ENCODE measurements at regions not wholly inside any gene's neighbourhood (a gene's known extent, or its start where the extent isn't known, plus 50 kb on each side); places are given as distances from the start of the nearest gene placed in this dataset.

GRCh38 chr9:134239939-134240338 is 75.6 kb upstream of the RNU6ATAC start:
- H3K4me3 ChIP-seq: no peak overlapping the region
- TF ChIP-seq, protein P1, sequence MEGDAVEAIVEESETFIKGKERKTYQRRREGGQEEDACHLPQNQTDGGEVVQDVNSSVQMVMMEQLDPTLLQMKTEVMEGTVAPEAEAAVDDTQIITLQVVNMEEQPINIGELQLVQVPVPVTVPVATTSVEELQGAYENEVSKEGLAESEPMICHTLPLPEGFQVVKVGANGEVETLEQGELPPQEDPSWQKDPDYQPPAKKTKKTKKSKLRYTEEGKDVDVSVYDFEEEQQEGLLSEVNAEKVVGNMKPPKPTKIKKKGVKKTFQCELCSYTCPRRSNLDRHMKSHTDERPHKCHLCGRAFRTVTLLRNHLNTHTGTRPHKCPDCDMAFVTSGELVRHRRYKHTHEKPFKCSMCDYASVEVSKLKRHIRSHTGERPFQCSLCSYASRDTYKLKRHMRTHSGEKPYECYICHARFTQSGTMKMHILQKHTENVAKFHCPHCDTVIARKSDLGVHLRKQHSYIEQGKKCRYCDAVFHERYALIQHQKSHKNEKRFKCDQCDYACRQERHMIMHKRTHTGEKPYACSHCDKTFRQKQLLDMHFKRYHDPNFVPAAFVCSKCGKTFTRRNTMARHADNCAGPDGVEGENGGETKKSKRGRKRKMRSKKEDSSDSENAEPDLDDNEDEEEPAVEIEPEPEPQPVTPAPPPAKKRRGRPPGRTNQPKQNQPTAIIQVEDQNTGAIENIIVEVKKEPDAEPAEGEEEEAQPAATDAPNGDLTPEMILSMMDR (IDR thresholded peaks at IDR 0.05; ENCODE audit: control extremely low read depth, extremely low read depth): no peak
- H3K27me3 ChIP-seq (ENCODE audit: control insufficient read depth in 3 of 3, insufficient read depth in 3 of 3, low read length in 2 of 3): peaks cover 0 to 4% (median 0%) of the 10 kb centered on the region in 3 donors
- no peak for ATAC-seq (ENCODE audit: insufficient read depth, low FRiP score)
- H3K4me1 ChIP-seq (ENCODE audit: control insufficient read depth in 5 of 5, insufficient read depth in 5 of 5, low read length in 5 of 5): peaks cover 0 to 35% (median 15%) of the 10 kb centered on the region in 5 donors
- H3K27ac ChIP-seq (ENCODE audit: low read depth in 1 of 2, low read length in 1 of 2): no peak overlapping the region
- no peak overlapping the region for H3K9ac ChIP-seq (ENCODE audit: insufficient read depth in 1 of 2, low read length in 2 of 2)
- no peaks in the 10 kb centered on the region for H3K9me3 ChIP-seq (ENCODE audit: control insufficient read depth in 4 of 4, insufficient read depth in 3 of 4, low read length in 3 of 4)
- no peaks in the 10 kb centered on the region for H3K36me3 ChIP-seq (ENCODE audit: control insufficient read depth in 4 of 4, insufficient read depth in 4 of 4, low read length in 4 of 4)
- whole genome bisulfite sequencing, 2 donors: 77 to 82% methylated on average over 7 of the region's 7 CpGs
- no peak for DNase-seq

DNA sequence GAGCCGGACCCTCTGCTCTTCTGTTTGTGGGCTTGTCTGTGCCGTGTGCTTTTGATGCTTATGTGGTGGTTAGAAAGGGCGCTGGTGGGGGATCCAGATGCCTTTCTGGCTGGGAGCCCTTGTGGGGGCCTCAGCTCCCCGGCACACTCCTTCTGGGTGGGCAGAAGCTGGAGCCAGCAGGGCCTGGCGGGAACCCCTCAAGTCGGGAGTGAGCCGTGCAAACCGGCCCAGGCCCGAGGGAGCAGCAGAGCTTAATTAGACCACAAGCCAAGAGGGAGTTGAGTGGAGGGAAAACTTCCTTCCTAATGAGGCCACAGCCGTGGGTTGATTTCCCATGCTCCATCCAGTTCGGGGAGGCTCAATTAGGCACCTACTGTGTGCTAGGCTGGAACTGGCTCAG is 76.0 kb upstream of the RNU6ATAC start:
- no peak for ATAC-seq (ENCODE audit: insufficient read depth, low FRiP score)
- Histone ChIP-seq H3K27me3 (ENCODE audit: control insufficient read depth in 3 of 3, insufficient read depth in 3 of 3, low read length in 2 of 3) (peaks cover 0 to 4% (median 0%) of the 10 kb centered on the region in 3 donors), H3K9ac (ENCODE audit: insufficient read depth in 1 of 2, low read length in 2 of 2) (no peak overlapping the region), H3K9me3 (ENCODE audit: control insufficient read depth in 4 of 4, insufficient read depth in 3 of 4, low read length in 3 of 4) (no peaks in the 10 kb centered on the region), H3K4me1 (ENCODE audit: control insufficient read depth in 5 of 5, insufficient read depth in 5 of 5, low read length in 5 of 5) (peaks cover 0 to 31% (median 15%) of the 10 kb centered on the region in 5 donors), H3K4me3 (no peak overlapping the region), H3K36me3 (ENCODE audit: control insufficient read depth in 4 of 4, insufficient read depth in 4 of 4, low read length in 4 of 4) (no peaks in the 10 kb centered on the region), H3K27ac (ENCODE audit: low read depth in 1 of 2, low read length in 1 of 2) (no peak overlapping the region)
- TF ChIP-seq, protein P1 (IDR thresholded peaks at IDR 0.05; ENCODE audit: control extremely low read depth, extremely low read depth): no peak
- peak; percentile 87 to 93 (median 87) for DNase-seq
- WGBS, 2 donors: 29 to 52% methylated on average over 11 of the region's 11 CpGs

- DNase-seq (peak in 2 of 3 donors; percentile 46 to 55), ATAC-seq (ENCODE audit: insufficient read depth, low FRiP score) (no peak)
- H3K36me3 ChIP-seq (ENCODE audit: control insufficient read depth in 4 of 4, insufficient read depth in 4 of 4, low read length in 4 of 4): no peaks in the 10 kb centered on the region
- peaks cover 0 to 4% (median 0%) of the 10 kb centered on the region in 3 donors for H3K27me3 ChIP-seq (ENCODE audit: control insufficient read depth in 3 of 3, insufficient read depth in 3 of 3, low read length in 2 of 3)
- WGBS, 2 donors: 70 to 85% methylated on average over 19 of the region's 19 CpGs
- H3K9me3 ChIP-seq (ENCODE audit: control insufficient read depth in 4 of 4, insufficient read depth in 3 of 4, low read length in 3 of 4): peaks cover 0 to 2% (median under 1%) of the 10 kb centered on the region in 4 donors
- TF ChIP-seq, protein P1 (IDR thresholded peaks at IDR 0.05; ENCODE audit: control extremely low read depth, extremely low read depth): no peak
- H3K4me3 ChIP-seq: no peak overlapping the region
- H3K9ac ChIP-seq (ENCODE audit: insufficient read depth in 1 of 2, low read length in 2 of 2): no peak overlapping the region
- no peak overlapping the region for H3K27ac ChIP-seq (ENCODE audit: low read depth in 1 of 2, low read length in 1 of 2)
- H3K4me1 ChIP-seq (ENCODE audit: control insufficient read depth in 5 of 5, insufficient read depth in 5 of 5, low read length in 5 of 5): peaks cover 0 to 21% (median 9%) of the 10 kb centered on the region in 5 donors
These were observed 78.3 kb upstream of the RNU6ATAC start for GRCh38 chr9:134242706-134243105.
